ENCODE measurements at regions not wholly inside any gene's neighbourhood (a gene's known extent, or its start where the extent isn't known, plus 50 kb on each side); places are given as distances from the start of the nearest gene placed in this dataset.

- Histone ChIP-seq H3K4me3 (no peak overlapping the region), H3K9me3 (no peaks in the 10 kb centered on the region), H3K27ac (no peak overlapping the region), H3K36me3 (no peaks in the 10 kb centered on the region), H3K4me1 (no peaks in the 10 kb centered on the region), H3K27me3 (no peaks in the 10 kb centered on the region)
- intact Hi-C loops (cut with DNase I), result no loop called here
- TF ChIP-seq, protein P1, sequence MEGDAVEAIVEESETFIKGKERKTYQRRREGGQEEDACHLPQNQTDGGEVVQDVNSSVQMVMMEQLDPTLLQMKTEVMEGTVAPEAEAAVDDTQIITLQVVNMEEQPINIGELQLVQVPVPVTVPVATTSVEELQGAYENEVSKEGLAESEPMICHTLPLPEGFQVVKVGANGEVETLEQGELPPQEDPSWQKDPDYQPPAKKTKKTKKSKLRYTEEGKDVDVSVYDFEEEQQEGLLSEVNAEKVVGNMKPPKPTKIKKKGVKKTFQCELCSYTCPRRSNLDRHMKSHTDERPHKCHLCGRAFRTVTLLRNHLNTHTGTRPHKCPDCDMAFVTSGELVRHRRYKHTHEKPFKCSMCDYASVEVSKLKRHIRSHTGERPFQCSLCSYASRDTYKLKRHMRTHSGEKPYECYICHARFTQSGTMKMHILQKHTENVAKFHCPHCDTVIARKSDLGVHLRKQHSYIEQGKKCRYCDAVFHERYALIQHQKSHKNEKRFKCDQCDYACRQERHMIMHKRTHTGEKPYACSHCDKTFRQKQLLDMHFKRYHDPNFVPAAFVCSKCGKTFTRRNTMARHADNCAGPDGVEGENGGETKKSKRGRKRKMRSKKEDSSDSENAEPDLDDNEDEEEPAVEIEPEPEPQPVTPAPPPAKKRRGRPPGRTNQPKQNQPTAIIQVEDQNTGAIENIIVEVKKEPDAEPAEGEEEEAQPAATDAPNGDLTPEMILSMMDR (IDR thresholded peaks at IDR 0.05), result no peak
- ATAC-seq (no peak), DNase-seq (no peak)
Observed at GRCh38 chr2:18724371-18725145, 135.2 kb upstream of the NT5C1B start.

DNA sequence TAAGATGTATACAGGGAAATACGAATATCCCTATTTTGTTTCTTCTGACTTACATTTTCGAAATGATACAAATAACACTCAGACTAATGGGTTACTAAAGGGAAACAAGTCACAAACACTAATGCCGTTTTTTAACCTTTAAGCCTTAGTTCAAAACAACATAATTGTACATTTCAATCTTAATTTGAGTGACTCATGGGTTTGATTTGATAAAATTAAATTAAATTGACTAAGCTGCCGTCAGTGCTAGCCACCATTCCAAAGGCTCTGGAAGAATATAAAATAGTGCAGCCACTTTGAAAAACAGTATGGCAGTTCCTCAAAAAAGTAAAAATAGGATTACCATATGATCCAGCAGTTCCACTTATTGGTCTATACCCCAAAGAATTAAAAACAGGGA lies 133.8 kb upstream of the NT5C1B start:
- intact Hi-C loops (cut with DNase I), result no loop called here
- Histone ChIP-seq H3K9me3 (no peaks in the 10 kb centered on the region), H3K4me1 (no peaks in the 10 kb centered on the region), H3K27ac (no peak overlapping the region), H3K4me3 (no peak overlapping the region), H3K27me3 (no peaks in the 10 kb centered on the region), H3K36me3 (no peaks in the 10 kb centered on the region)
- TF ChIP-seq, protein P1 (IDR thresholded peaks at IDR 0.05), result no peak
- ATAC-seq, result no peak
- no peak for DNase-seq

DNA sequence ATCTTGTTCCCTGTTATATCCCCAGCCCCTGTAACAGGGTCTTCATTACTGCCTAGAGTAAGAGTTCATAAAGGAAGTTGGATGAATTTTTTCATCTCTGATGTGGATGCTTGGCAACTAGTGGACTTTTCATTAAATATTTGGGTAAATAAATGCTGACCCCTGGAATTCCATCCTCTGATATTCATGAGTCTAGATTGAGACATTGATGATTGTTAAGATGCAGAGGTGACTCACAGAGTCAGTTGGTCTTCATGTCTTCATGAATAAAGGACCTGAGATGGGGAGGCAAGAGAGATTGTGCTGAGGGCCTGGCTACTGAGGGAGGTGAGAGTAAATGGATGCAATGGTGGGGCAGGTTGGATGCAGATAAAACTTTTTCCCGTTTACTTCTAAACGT lies 132.7 kb upstream of the NT5C1B start:
- no peaks in the 10 kb centered on the region for H3K9me3 ChIP-seq
- intact Hi-C loops (cut with DNase I), result no loop called here

DNA sequence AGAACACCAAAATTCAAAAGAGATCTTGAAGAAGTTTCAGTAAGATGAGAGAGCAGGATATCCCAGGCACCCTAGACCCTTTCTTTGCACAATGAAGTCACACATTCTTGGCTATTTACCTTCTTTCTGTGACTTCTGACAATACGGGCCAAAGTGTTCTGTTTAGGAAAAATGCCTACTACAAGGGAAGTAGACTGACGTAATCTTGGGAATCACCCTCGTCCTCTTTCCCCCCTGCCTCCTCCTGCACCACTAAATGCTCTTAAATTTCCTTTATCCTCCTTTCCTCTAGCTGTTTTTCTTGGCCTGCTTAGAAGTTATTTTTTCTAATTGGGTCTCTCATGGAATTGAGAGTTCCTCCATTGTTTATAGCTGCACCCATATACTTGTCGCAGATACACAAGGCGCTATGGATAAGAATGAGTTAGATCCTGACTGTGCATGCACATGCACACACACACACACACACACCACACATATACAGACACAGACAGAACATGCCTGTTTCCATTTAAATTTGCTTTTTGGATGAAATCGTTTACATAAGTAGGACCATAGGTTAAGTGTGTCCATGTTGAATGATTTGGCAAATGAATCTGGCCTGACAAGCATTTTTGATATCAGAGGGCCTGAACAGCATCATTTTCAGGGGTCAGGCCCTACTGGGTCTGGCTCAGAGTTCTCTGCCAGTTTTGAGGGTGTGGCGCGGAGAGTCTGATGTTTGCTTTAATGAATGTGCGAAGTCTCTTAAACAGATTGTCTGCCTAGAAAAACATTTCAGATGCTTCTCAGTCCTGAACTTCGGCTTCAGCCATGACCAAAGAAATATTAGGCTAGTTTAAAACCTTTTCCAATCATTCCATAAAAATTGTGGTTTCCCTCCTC lies 131.9 kb upstream of the NT5C1B start:
- H3K27ac ChIP-seq, result no peak overlapping the region
- no peak for ATAC-seq
- no peaks in the 10 kb centered on the region for H3K9me3 ChIP-seq
- TF ChIP-seq, protein P1 (IDR thresholded peaks at IDR 0.05), result no peak
- H3K27me3 ChIP-seq, result no peaks in the 10 kb centered on the region
- no peaks in the 10 kb centered on the region for H3K36me3 ChIP-seq
- intact Hi-C loops (cut with DNase I), result no loop called here
- no peak overlapping the region for H3K4me3 ChIP-seq
- DNase-seq, result no peak
- no peaks in the 10 kb centered on the region for H3K4me1 ChIP-seq

More for the DNA sequence above, 132.7 kb upstream of the NT5C1B start:
- Histone ChIP-seq H3K36me3 (no peaks in the 10 kb centered on the region), H3K27me3 (no peaks in the 10 kb centered on the region), H3K4me1 (no peaks in the 10 kb centered on the region), H3K27ac (no peak overlapping the region), H3K4me3 (no peak overlapping the region)
- DNase-seq (no peak), ATAC-seq (no peak)
- TF ChIP-seq, protein P1 (IDR thresholded peaks at IDR 0.05), result no peak
